MM.1S (cell line): ENCODE measurements at regions not wholly inside any gene's neighbourhood (a gene's known extent, or its start where the extent isn't known, plus 50 kb on each side); places are given as distances from the start of the nearest gene placed in this dataset.

Experiments
- EZH2 ChIP-seq: fragments of 300-600 bp; sonication (generic); optimal IDR thresholded peaks from 2 replicates; pipeline ENCODE3; 2017; ENCODE audit warnings: low read depth, mild to moderate bottlenecking, antibody characterized with exemption, low read length, mixed read lengths
- EZH2phosphoT487 ChIP-seq: fragments of 300-600 bp; sonication (generic); IDR thresholded peaks from 2 replicates; pipeline ENCODE4 v1.6.1; 2018; ENCODE audit warnings: antibody characterized with exemption, low read length
- TF ChIP-seq, protein P1 (sequence below): fragments of 300-600 bp; sonication (generic); IDR thresholded peaks from 2 replicates; pipeline ENCODE4 v1.5.1; 2016; ENCODE audit warnings: antibody characterized with exemption, low read length, mixed read lengths

DNA sequence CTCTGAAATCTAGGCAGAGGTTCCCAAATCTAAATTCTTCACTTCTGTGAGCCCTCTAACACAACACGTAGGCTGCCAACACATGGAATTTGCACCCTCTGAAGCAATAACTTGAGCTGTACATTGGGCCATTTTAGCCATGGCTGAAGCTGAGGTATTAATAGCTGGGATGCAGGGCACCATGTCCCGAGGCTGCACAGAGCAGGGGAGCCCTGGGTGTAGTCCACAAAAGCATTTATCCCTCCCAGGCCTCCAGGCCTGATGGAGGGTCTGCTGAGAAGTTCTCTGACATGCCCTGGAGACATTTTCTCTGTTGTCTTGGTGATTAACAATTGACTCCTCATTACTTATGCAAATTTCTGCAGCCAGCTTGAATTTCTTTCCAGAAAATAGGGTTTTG, 127.9 kb downstream of the PABPC4L start:
- TF ChIP-seq, protein P1, sequence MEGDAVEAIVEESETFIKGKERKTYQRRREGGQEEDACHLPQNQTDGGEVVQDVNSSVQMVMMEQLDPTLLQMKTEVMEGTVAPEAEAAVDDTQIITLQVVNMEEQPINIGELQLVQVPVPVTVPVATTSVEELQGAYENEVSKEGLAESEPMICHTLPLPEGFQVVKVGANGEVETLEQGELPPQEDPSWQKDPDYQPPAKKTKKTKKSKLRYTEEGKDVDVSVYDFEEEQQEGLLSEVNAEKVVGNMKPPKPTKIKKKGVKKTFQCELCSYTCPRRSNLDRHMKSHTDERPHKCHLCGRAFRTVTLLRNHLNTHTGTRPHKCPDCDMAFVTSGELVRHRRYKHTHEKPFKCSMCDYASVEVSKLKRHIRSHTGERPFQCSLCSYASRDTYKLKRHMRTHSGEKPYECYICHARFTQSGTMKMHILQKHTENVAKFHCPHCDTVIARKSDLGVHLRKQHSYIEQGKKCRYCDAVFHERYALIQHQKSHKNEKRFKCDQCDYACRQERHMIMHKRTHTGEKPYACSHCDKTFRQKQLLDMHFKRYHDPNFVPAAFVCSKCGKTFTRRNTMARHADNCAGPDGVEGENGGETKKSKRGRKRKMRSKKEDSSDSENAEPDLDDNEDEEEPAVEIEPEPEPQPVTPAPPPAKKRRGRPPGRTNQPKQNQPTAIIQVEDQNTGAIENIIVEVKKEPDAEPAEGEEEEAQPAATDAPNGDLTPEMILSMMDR, result no peak
- TF ChIP-seq EZH2phosphoT487 (no peak), EZH2 (no peak)
